SK-N-SH (cell line): ENCODE measurements at regions not wholly inside any gene's neighbourhood (a gene's known extent, or its start where the extent isn't known, plus 50 kb on each side); places are given as distances from the start of the nearest gene placed in this dataset.

Source experiments
- CTCF ChIA-PET: fragments of 300-600, 350-600 bp; formaldehyde crosslinking; extraction: SDS; loops from one replicate; lab custom pipeline; 2021; lab: Yijun Ruan, JAX
- POLR2A ChIA-PET: fragments of 350-600 bp; sonication (Branson Sonifier 250); formaldehyde crosslinking; extraction: SDS; loops from one replicate; lab custom pipeline; 2020; ENCODE audit warnings: antibody characterized with exemption, inconsistent platforms; lab: Yijun Ruan, JAX
- DNase-seq: peaks from one replicate; pipeline ENCODE4 v3.0.0; 2012
- H2AFZ ChIP-seq: fragments of 200-600 bp; sonication (generic); 2 replicates; pipeline ENCODE4 v1.8.1; 2016; ENCODE audit warnings: antibody characterized with exemption, mild to moderate bottlenecking, low read depth
- H3F3A ChIP-seq: fragments of 200-600 bp; sonication (generic); replicated peaks from 2 replicates; pipeline ENCODE3; 2016; ENCODE audit warnings: antibody characterized with exemption, mild to moderate bottlenecking; ENCODE audit not compliant: insufficient read depth
- H3K27ac ChIP-seq, 2 experiments: fragments of 200-500 bp in 1 of 2; fragments of 200-600 bp in 1 of 2; sonication (Bioruptor generic) in 1 of 2; sonication (generic), shearing (Covaris generic) in 1 of 2; 2 replicates each; pipeline versions ENCODE4 v1.5.1 to v1.6.1; 2014 to 2016; ENCODE audit warnings: low read depth in 2 of 2, inconsistent platforms in 1 of 2, low read length in 1 of 2, mild to moderate bottlenecking in 1 of 2, mixed read lengths in 1 of 2
- H3K27me3 ChIP-seq: fragments of 200-600 bp; sonication (generic), shearing (Covaris generic); 2 replicates; pipeline ENCODE4 v1.6.1; 2016; ENCODE audit warnings: mixed run types; ENCODE audit not compliant: insufficient read depth
- H3K36me3 ChIP-seq, 2 experiments: fragments of 200-500 bp in 1 of 2; fragments of 200-600 bp in 1 of 2; sonication (Bioruptor generic) in 1 of 2; sonication (generic) in 1 of 2; replicated peaks in 1 of 2; 2 replicates each; pipeline versions ENCODE3 to v1.5.1; 2014 to 2016; ENCODE audit warnings: low read length in 1 of 2, mild to moderate bottlenecking in 1 of 2; ENCODE audit not compliant: insufficient read depth in 2 of 2, control insufficient read depth in 1 of 2
- H3K4me1 ChIP-seq, 2 experiments: fragments of 200-500 bp in 1 of 2; fragments of 200-600 bp in 1 of 2; sonication (Bioruptor generic) in 1 of 2; sonication (generic), shearing (Covaris generic) in 1 of 2; 2 replicates each; pipeline versions ENCODE4 v1.5.1 to v1.6.1; 2014 to 2016; ENCODE audit warnings: low read depth in 1 of 2, low read length in 1 of 2, mixed run types in 1 of 2; ENCODE audit not compliant: insufficient read depth in 2 of 2, control insufficient read depth in 1 of 2
- H3K4me2 ChIP-seq: fragments of 200-600 bp; sonication (generic), shearing (Covaris generic); 2 replicates; pipeline ENCODE4 v1.6.1; 2017; ENCODE audit warnings: mixed run types
- H3K4me3 ChIP-seq, 2 experiments: fragments of 200-500 bp in 1 of 2; fragments of 200-600 bp in 1 of 2; sonication (Bioruptor generic) in 1 of 2; sonication (generic), shearing (Covaris generic) in 1 of 2; 2 replicates each; pipeline versions ENCODE4 v1.5.1 to v1.8.1; 2014 to 2016; ENCODE audit warnings: low read depth in 2 of 2, inconsistent platforms in 1 of 2, low read length in 1 of 2, mild to moderate bottlenecking in 1 of 2, mixed read lengths in 1 of 2, moderate library complexity in 1 of 2
- H3K79me2 ChIP-seq: fragments of 200-600 bp; sonication (generic); 2 replicates; pipeline ENCODE4 v1.8.1; 2017; ENCODE audit warnings: mild to moderate bottlenecking; ENCODE audit not compliant: insufficient read depth
- H3K9ac ChIP-seq: fragments of 200-600 bp; sonication (generic); 2 replicates; pipeline ENCODE4 v1.6.1; 2017; ENCODE audit warnings: mixed run types
- H3K9me2 ChIP-seq: fragments of 200-600 bp; sonication (generic); 2 replicates; pipeline ENCODE4 v1.6.1; 2017; ENCODE audit warnings: mixed run types
- H3K9me3 ChIP-seq: fragments of 200-600 bp; sonication (generic); 2 replicates; pipeline ENCODE4 v1.6.1; 2017; ENCODE audit warnings: mixed run types, mild to moderate bottlenecking, moderate library complexity
- H4K20me1 ChIP-seq: fragments of 200-600 bp; sonication (generic); 2 replicates; pipeline ENCODE4 v1.6.1; 2017; ENCODE audit warnings: mild to moderate bottlenecking, mixed run types; ENCODE audit not compliant: insufficient read depth
- CTCF ChIP-seq: fragments of 200-600 bp; sonication (generic); IDR thresholded peaks from 2 replicates; pipeline ENCODE4 v1.6.1; 2017; ENCODE audit warnings: antibody characterized with exemption, mild to moderate bottlenecking, moderate library complexity
- ELF1 ChIP-seq: IDR thresholded peaks from 2 replicates; pipeline ENCODE4 v1.4.0; 2012
- EP300 ChIP-seq, 2 experiments: IDR thresholded peaks; 2 replicates each; pipeline versions ENCODE4 v1.4.0 to v1.6.1; 2012; ENCODE audit warnings: borderline replicate concordance in 1 of 2, low read depth in 1 of 2, low read length in 1 of 2
- EZH2phosphoT487 ChIP-seq: fragments of 200-600 bp; sonication (generic); IDR thresholded peaks from 2 replicates; pipeline ENCODE4 v1.6.1; 2017; ENCODE audit warnings: low read depth, mixed run types, mild to moderate bottlenecking, antibody characterized with exemption, moderate library complexity, borderline replicate concordance
- FOSL2 ChIP-seq: IDR thresholded peaks from 2 replicates; pipeline ENCODE4 v1.4.0; 2012; ENCODE audit warnings: low read depth, mild to moderate bottlenecking, moderate library complexity, borderline replicate concordance
- FOXJ3 ChIP-seq: sonication (generic); formaldehyde crosslinking; IDR thresholded peaks from 2 replicates; pipeline ENCODE4 v1.5.1; 2020; ENCODE audit warnings: mild to moderate bottlenecking, missing genetic modification reagents
- GABPA ChIP-seq: IDR thresholded peaks from 2 replicates; pipeline ENCODE4 v1.4.0; 2012; ENCODE audit warnings: low read depth, mild to moderate bottlenecking
- GATA2 ChIP-seq: sonication (generic); formaldehyde crosslinking; IDR thresholded peaks from 2 replicates; pipeline ENCODE4 v1.5.0; 2020; ENCODE audit warnings: mild to moderate bottlenecking, missing genetic modification reagents
- IRF3 ChIP-seq: fragments of 150-350 bp; IDR thresholded peaks from 2 replicates; pipeline ENCODE4 v1.6.1; 2016; ENCODE audit warnings: mild to moderate bottlenecking, low read depth, low read length
- JUND ChIP-seq: IDR thresholded peaks from 2 replicates; pipeline ENCODE4 v1.4.0; 2012
- MAX ChIP-seq: IDR thresholded peaks from 2 replicates; pipeline ENCODE4 v1.4.0; 2012; ENCODE audit warnings: low read depth
- NRF1 ChIP-seq: IDR thresholded peaks from 2 replicates; pipeline ENCODE4 v1.6.1; 2012; ENCODE audit warnings: low read depth, mild to moderate bottlenecking, low read length
- PBX3 ChIP-seq: IDR thresholded peaks from 2 replicates; pipeline ENCODE4; 2012
- POLR2AphosphoS5 ChIP-seq: IDR thresholded peaks from 2 replicates; pipeline ENCODE4 v1.6.1; 2012; ENCODE audit warnings: low read depth, low read length
- RAD21 ChIP-seq: IDR thresholded peaks from 2 replicates; pipeline ENCODE4 v1.6.1; 2012; ENCODE audit warnings: mild to moderate bottlenecking, low read length
- RCOR1 ChIP-seq: fragments of 150-350 bp; IDR thresholded peaks from 2 replicates; pipeline ENCODE4 v1.6.1; 2017; ENCODE audit warnings: antibody characterized with exemption, low read length
- REST ChIP-seq: IDR thresholded peaks from 2 replicates; pipeline ENCODE4 v1.6.1; 2012; ENCODE audit warnings: mild to moderate bottlenecking, low read depth, low read length, moderate library complexity
- TCF12 ChIP-seq: IDR thresholded peaks from 2 replicates; pipeline ENCODE4 v1.4.0; 2012
- TEAD4 ChIP-seq: IDR thresholded peaks from 2 replicates; pipeline ENCODE4 v1.4.0; 2012; ENCODE audit warnings: mild to moderate bottlenecking, borderline replicate concordance; ENCODE audit not compliant: insufficient read depth
- USF1 ChIP-seq: IDR thresholded peaks from 2 replicates; pipeline ENCODE4 v1.4.0; 2012; ENCODE audit warnings: low read depth, borderline replicate concordance
- WGBS: methylation state at CpG from one replicate; pipeline ENCODE4 v1.1.6; 2017; ENCODE audit warnings: low lambda C conversion rate; 5-methylcytosine and 5-hydroxymethylcytosine counted together

GRCh38 chr16:47834485-47835024 lies 321.2 kb downstream of the ABCC12 start (continued):
- TF ChIP-seq USF1: no peak
- no peak for TF ChIP-seq REST

- H3K27me3 ChIP-seq: no peaks in the 10 kb centered on the region
- H3K9me2 ChIP-seq: no peaks in the 10 kb centered on the region
- no peak for DNase-seq
- no peaks in the 10 kb centered on the region for H3K79me2 ChIP-seq
- CTCF ChIA-PET: no interaction called here
- TF ChIP-seq FOSL2: no peak
- no peak for TF ChIP-seq FOXJ3 (CRISPR knock-in tag)
- TF ChIP-seq RAD21: no peak
- no peak for TF ChIP-seq EP300 (IDR thresholded peaks at IDR 0.05; ENCODE audit: borderline replicate concordance in 1 of 2, low read depth in 1 of 2, low read length in 1 of 2)
- TF ChIP-seq IRF3: no peak
- TF ChIP-seq RCOR1: no peak
- no peak for TF ChIP-seq CTCF
- no peak for TF ChIP-seq PBX3
- no peak for TF ChIP-seq GABPA
- TF ChIP-seq GATA2 (CRISPR knock-in tag): no peak
- no peak for TF ChIP-seq EZH2phosphoT487
- TF ChIP-seq JUND: no peak
- no peak for TF ChIP-seq ELF1
- TF ChIP-seq USF1: no peak
- no peak for TF ChIP-seq NRF1
- TF ChIP-seq TEAD4: no peak
- no peak for TF ChIP-seq POLR2AphosphoS5
- TF ChIP-seq TCF12: no peak
- TF ChIP-seq MAX: no peak
- TF ChIP-seq, all 33 proteins: peak for 0
- Histone ChIP-seq H3K9ac (no peak overlapping the region), H3K27ac (no peak overlapping the region), H3K4me3 (no peak overlapping the region), H3K9me3 (no peaks in the 10 kb centered on the region), H3K4me1 (no peaks in the 10 kb centered on the region; a peak in 1 of 4 replicates), H2AFZ (no peak overlapping the region), H3K4me2 (no peak overlapping the region), H3F3A (no peaks in the 10 kb centered on the region), H3K36me3 (no peaks in the 10 kb centered on the region), H4K20me1 (no peaks in the 10 kb centered on the region)
- 6% methylated on average over 1 of the region's 1 CpG for WGBS
- POLR2A ChIA-PET: no interaction called here
Measured at GRCh38 chr16:47833771-47834170, 322.0 kb downstream of the ABCC12 start.
